Stimulated activated CD8-positive, alpha-beta memory T cell treated with anti-CD3 and anti-CD28 coated beads, Interleukin-15, amount 100 ng/mL, for 48 hours (primary cell): ENCODE measurements at regions not wholly inside any gene's neighbourhood (a gene's known extent, or its start where the extent isn't known, plus 50 kb on each side); places are given as distances from the start of the nearest gene placed in this dataset.
"Not testable (repeated sequence)": the region's sequence is repeated elsewhere in the genome, so short reads cannot be mapped to it uniquely, and the experiment has no call there.

Experiments used
- DNase-seq, 2 donors: peaks; one replicate each; pipeline ENCODE4 v3.0.0-alpha.2; 2020; ENCODE audit warnings: low read depth in 2 of 2

- no peak for DNase-seq
Observed at GRCh38 chr17:13442361-13442760, 159.4 kb downstream of the HS3ST3A1 start.

GRCh38 chr17:13441873-13442272 is 159.9 kb downstream of the HS3ST3A1 start:
- no peak for DNase-seq

GRCh38 chr17:13437966-13438779 is 163.6 kb downstream of the HS3ST3A1 start:
- DNase-seq = no peak

GRCh38 chr17:13435230-13435629 is 166.5 kb downstream of the HS3ST3A1 start:
- no peak for DNase-seq

- no peak for DNase-seq
Observed at GRCh38 chr17:13429201-13429600, 172.5 kb downstream of the HS3ST3A1 start.

- no peak for DNase-seq
Observed at GRCh38 chr17:13428611-13429042, 173.1 kb downstream of the HS3ST3A1 start.

GRCh38 chr17:13426991-13427390 is 174.7 kb downstream of the HS3ST3A1 start:
- no peak for DNase-seq

- no peak for DNase-seq
Observed at GRCh38 chr17:13425390-13425789, 176.3 kb downstream of the HS3ST3A1 start.

GRCh38 chr17:13421581-13422130 is 180.1 kb downstream of the HS3ST3A1 start:
- DNase-seq = no peak

GRCh38 chr17:13420878-13421277 is 180.9 kb downstream of the HS3ST3A1 start:
- no peak for DNase-seq

- DNase-seq = no peak
Observed at GRCh38 chr17:13420418-13420826, 181.3 kb downstream of the HS3ST3A1 start.

GRCh38 chr17:13419676-13420075 is 182.1 kb downstream of the HS3ST3A1 start:
- DNase-seq = no peak

GRCh38 chr17:13418891-13419290 is 182.8 kb downstream of the HS3ST3A1 start:
- no peak for DNase-seq

GRCh38 chr17:13417381-13417950 is 184.3 kb downstream of the HS3ST3A1 start:
- DNase-seq = no peak

GRCh38 chr17:13416748-13417363 is 184.9 kb downstream of the HS3ST3A1 start:
- no peak for DNase-seq

GRCh38 chr17:13415871-13416416 is 185.8 kb downstream of the HS3ST3A1 start:
- DNase-seq = no peak

- not testable (repeated sequence) for DNase-seq
Observed at GRCh38 chr17:13415200-13415599, 186.5 kb downstream of the HS3ST3A1 start.

GRCh38 chr17:13413001-13413400 is 188.7 kb downstream of the HS3ST3A1 start:
- DNase-seq = no peak

- no peak for DNase-seq
Observed at GRCh38 chr17:13410874-13411273, 190.9 kb downstream of the HS3ST3A1 start.

GRCh38 chr17:13410214-13410613 is 191.5 kb downstream of the HS3ST3A1 start:
- DNase-seq = no peak

- no peak for DNase-seq
Observed at GRCh38 chr17:13409455-13409854, 192.3 kb downstream of the HS3ST3A1 start.

- no peak for DNase-seq
Observed at GRCh38 chr17:13407381-13407780, 194.3 kb downstream of the HS3ST3A1 start.
